PC-3 (cell line): ENCODE measurements at regions not wholly inside any gene's neighbourhood (a gene's known extent, or its start where the extent isn't known, plus 50 kb on each side); places are given as distances from the start of the nearest gene placed in this dataset.
"Not testable (repeated sequence)": the region's sequence is repeated elsewhere in the genome, so short reads cannot be mapped to it uniquely, and the experiment has no call there.

Experiments
- ATAC-seq: fragments of 200-7000 bp; cut with Tn5 transposase; 2 replicates; pipeline ENCODE4 v1.9.1; 2020; ENCODE audit warnings: mild to moderate bottlenecking, moderate library complexity
- BruUV-seq: library from RNA; stranded (reverse); fragments of 400-500 nt; replicated peaks from 2 replicates; lab custom pipeline; 2021; lab: Mats Ljungman, UMichigan
- CTCF ChIA-PET: fragments of 300-600 bp; sonication (Branson Sonifier 250); formaldehyde crosslinking; loops from one replicate; lab custom pipeline; 2022; ENCODE audit warnings: antibody characterized with exemption; lab: Charles Lee
- POLR2A ChIA-PET: fragments of 300-600 bp; sonication (Branson Sonifier 250); formaldehyde crosslinking; loops from one replicate; lab custom pipeline; 2022; ENCODE audit warnings: antibody characterized with exemption; ENCODE audit not compliant: unreplicated experiment; lab: Charles Lee
- DNase-seq: peaks from one replicate; pipeline ENCODE4 v3.0.0-alpha.2; 2015
- H2AFZ ChIP-seq: fragments of 300-600 bp; sonication (generic); 2 replicates; pipeline ENCODE4 v1.6.0; 2016; ENCODE audit warnings: antibody characterized with exemption, low read length
- H3F3A ChIP-seq: fragments of 300-600 bp; sonication (generic); one replicate; pipeline ENCODE4 v1.6.0; 2017; ENCODE audit warnings: antibody characterized with exemption, low read length, control low read depth, mild to moderate bottlenecking; ENCODE audit not compliant: unreplicated experiment
- H3K27ac ChIP-seq: fragments of 300-600 bp; sonication (generic); 2 replicates; pipeline ENCODE4 v1.5.1; 2016; ENCODE audit warnings: mild to moderate bottlenecking, low read length
- H3K27me3 ChIP-seq: fragments of 300-600 bp; sonication (generic); 2 replicates; pipeline ENCODE4 v1.6.1; 2016; ENCODE audit warnings: low read length, mixed read lengths
- H3K36me3 ChIP-seq: fragments of 300-600 bp; sonication (generic); 2 replicates; pipeline ENCODE4 v1.6.1; 2016; ENCODE audit warnings: low read depth, mixed run types, low read length, mixed read lengths
- H3K4me1 ChIP-seq: fragments of 300-600 bp; sonication (generic); 2 replicates; pipeline ENCODE4 v1.5.1; 2016; ENCODE audit warnings: low read length; ENCODE audit not compliant: insufficient read depth
- H3K4me2 ChIP-seq: fragments of 300-600 bp; sonication (generic); 2 replicates; pipeline ENCODE4 v1.6.0; 2016; ENCODE audit warnings: low read length
- H3K4me3 ChIP-seq: fragments of 300-600 bp; sonication (generic); 2 replicates; pipeline ENCODE4 v1.5.1; 2016; ENCODE audit warnings: mild to moderate bottlenecking, low read length, mixed read lengths
- H3K79me2 ChIP-seq: fragments of 300-600 bp; sonication (generic); 2 replicates; pipeline ENCODE4 v1.6.1; 2017; ENCODE audit warnings: low read length, mixed read lengths
- H3K9ac ChIP-seq: fragments of 300-600 bp; sonication (generic); 2 replicates; pipeline ENCODE4 v1.6.0; 2016; ENCODE audit warnings: mild to moderate bottlenecking, low read length
- H3K9me2 ChIP-seq: fragments of 300-600 bp; sonication (generic); replicated peaks from 2 replicates; pipeline ENCODE4 v1.6.1; 2016; ENCODE audit warnings: mixed run types, low read length, mixed read lengths
- H3K9me3 ChIP-seq: fragments of 300-600 bp; sonication (generic); 2 replicates; pipeline ENCODE4 v1.6.1; 2016; ENCODE audit warnings: low read length, mixed read lengths
- H4K20me1 ChIP-seq: fragments of 300-600 bp; sonication (generic); 2 replicates; pipeline ENCODE4 v1.6.1; 2016; ENCODE audit warnings: low read length, mixed read lengths
- CTCF ChIP-seq: fragments of 300-600 bp; sonication (generic); conservative IDR thresholded peaks from 2 replicates; pipeline ENCODE4 v1.5.1; 2017; ENCODE audit warnings: antibody characterized with exemption, low read depth, mild to moderate bottlenecking, low read length
- EZH2 ChIP-seq: fragments of 300-600 bp; sonication (generic); IDR thresholded peaks from one replicate; pipeline ENCODE4 v1.6.1; 2017; ENCODE audit warnings: antibody characterized with exemption, mild to moderate bottlenecking, low read length; ENCODE audit not compliant: unreplicated experiment
- EZH2phosphoT487 ChIP-seq: fragments of 300-600 bp; sonication (generic); IDR thresholded peaks from 2 replicates; pipeline ENCODE4 v1.6.1; 2018; ENCODE audit warnings: mild to moderate bottlenecking, antibody characterized with exemption, low read length, borderline replicate concordance
- intact Hi-C: fragments of 100-400 bp; cut with micrococcal nuclease; formaldehyde crosslinking; loops from 2 replicates; pipeline ENCODE4 v1.9.0; 2023

- TF ChIP-seq CTCF (no peak), EZH2phosphoT487 (no peak), EZH2 (no peak)
- Histone ChIP-seq H3K9me3 (no peaks in the 10 kb centered on the region), H4K20me1 (no peaks in the 10 kb centered on the region), H3K27me3 (no peaks in the 10 kb centered on the region), H3F3A (no peaks in the 10 kb centered on the region), H3K9ac (no peak overlapping the region), H3K79me2 (no peaks in the 10 kb centered on the region), H3K4me2 (no peak overlapping the region), H2AFZ (no peak overlapping the region), H3K4me3 (no peak overlapping the region), H3K27ac (no peak overlapping the region), H3K36me3 (no peaks in the 10 kb centered on the region), H3K4me1 (no peaks in the 10 kb centered on the region), H3K9me2 (no peaks in the 10 kb centered on the region)
- intact Hi-C loops: no loop called here
- CTCF ChIA-PET: no interaction called here
- ATAC-seq (no peak), DNase-seq (no peak)
- BruUV-seq: no TSS peak
- POLR2A ChIA-PET: no interaction called here
These were observed 396.5 kb upstream of the ATP10A start for GRCh38 chr15:26259581-26259980.

DNA sequence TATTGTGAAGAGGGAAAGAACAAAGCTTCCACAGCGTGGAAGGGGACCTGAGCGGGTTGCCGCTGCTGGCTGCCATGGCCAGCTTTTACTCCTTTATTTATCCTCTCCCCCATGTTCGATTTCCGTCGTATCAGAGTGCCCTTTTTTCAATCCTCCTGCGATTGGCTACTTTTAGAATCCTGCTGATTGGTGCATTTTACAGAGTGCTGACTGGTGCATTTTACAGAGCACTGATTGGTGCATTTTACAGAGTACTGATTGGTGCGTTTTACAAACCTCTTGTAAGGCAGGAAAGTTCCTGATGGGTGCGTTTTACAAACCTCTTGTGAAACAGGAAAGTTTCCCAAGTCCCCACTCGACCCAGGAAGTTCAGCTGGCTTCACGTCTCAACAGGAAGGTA lies 381.7 kb upstream of the ATP10A start:
- H3K36me3 ChIP-seq, H3K4me2 ChIP-seq, H3F3A ChIP-seq, DNase-seq, BruUV-seq, H3K79me2 ChIP-seq, H2AFZ ChIP-seq, H3K27me3 ChIP-seq, intact Hi-C loops, H3K4me1 ChIP-seq, H3K9ac ChIP-seq, H3K27ac ChIP-seq, CTCF ChIA-PET, H3K4me3 ChIP-seq, H4K20me1 ChIP-seq, POLR2A ChIA-PET, H3K9me3 ChIP-seq, H3K9me2 ChIP-seq, ATAC-seq: not testable (repeated sequence)

- Histone ChIP-seq H3K27ac (no peak overlapping the region), H3K9me2 (no peaks in the 10 kb centered on the region), H3K9me3 (0 out of 2 replicates have a peak, but pooled peaks cover 3% of the 10 kb centered on the region), H3K9ac (no peak overlapping the region), H3K27me3 (no peaks in the 10 kb centered on the region), H3F3A (no peaks in the 10 kb centered on the region), H3K36me3 (no peaks in the 10 kb centered on the region), H3K4me3 (no peak overlapping the region), H3K4me2 (no peak overlapping the region), H3K4me1 (no peaks in the 10 kb centered on the region), H4K20me1 (no peaks in the 10 kb centered on the region), H2AFZ (no peak overlapping the region), H3K79me2 (no peaks in the 10 kb centered on the region)
- intact Hi-C loops: no loop called here
- no TSS peak for BruUV-seq
- DNase-seq (no peak), ATAC-seq (no peak)
- ChIA-PET POLR2A (no interaction called here), CTCF (no interaction called here)
- no peak for TF ChIP-seq CTCF
- no peak for TF ChIP-seq EZH2phosphoT487
These were observed 380.3 kb upstream of the ATP10A start for GRCh38 chr15:26243382-26243781.
